K562 (cell line): ENCODE measurements at regions not wholly inside any gene's neighbourhood (a gene's known extent, or its start where the extent isn't known, plus 50 kb on each side); places are given as distances from the start of the nearest gene placed in this dataset.

ENCODE experiments used
- MYC ChIP-seq, 2 experiments: fragments of 250-450 bp in 1 of 2; sonication (Bioruptor Pico) in 1 of 2; IDR thresholded peaks; 2 replicates each; pipeline versions ENCODE4 v1.5.1 to v1.6.1; 2012 to 2021; ENCODE audit warnings: low read depth in 2 of 2, borderline replicate concordance in 1 of 2, improper control_type of control experiment in 1 of 2, low read length in 1 of 2, mild to moderate bottlenecking in 1 of 2, moderate library complexity in 1 of 2
- ZKSCAN1 ChIP-seq: fragments of 150-350 bp; IDR thresholded peaks from 2 replicates; pipeline ENCODE4 v1.6.1; 2016; ENCODE audit warnings: low read depth, low read length
- ZNF41 ChIP-seq: fragments of 250-450 bp; sonication (Bioruptor Pico); conservative IDR thresholded peaks from 2 replicates; pipeline ENCODE4 v1.4.0; 2020; ENCODE audit warnings: mild to moderate bottlenecking

DNA sequence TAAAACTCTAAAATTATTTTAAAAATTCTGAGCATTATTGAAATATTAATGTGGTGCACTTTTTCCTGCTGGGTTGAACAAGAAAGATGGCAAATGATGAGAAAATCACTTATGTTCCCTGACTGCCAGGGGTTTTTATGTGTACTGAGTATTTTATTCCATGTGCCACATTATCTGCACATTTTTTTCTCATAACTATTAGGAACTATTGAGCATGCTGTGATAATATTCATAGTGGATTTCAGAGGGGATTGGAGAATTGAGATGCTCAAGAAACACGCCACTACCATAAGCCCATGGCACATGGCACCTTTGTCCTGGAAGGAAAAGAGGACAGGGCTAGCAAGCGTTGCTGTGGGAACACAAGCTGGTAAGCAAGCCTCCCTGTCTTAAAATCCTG is 478.5 kb upstream of the GYPC start:
- TF ChIP-seq MYC (IDR thresholded peaks at IDR 0.05; ENCODE audit: low read depth, low read length) (no peak), MYC (CRISPR knock-in tag; IDR thresholded peaks at IDR 0.05; ENCODE audit: borderline replicate concordance, low read depth) (no peak), ZKSCAN1 (no peak), ZNF41 (CRISPR knock-in tag) (no peak)
